ENCODE measurements at regions not wholly inside any gene's neighbourhood (a gene's known extent, or its start where the extent isn't known, plus 50 kb on each side); places are given as distances from the start of the nearest gene placed in this dataset.

- no peak for DNase-seq (ENCODE audit: low read depth)
Measured at GRCh38 chr16:52649870-52650269, 102.9 kb upstream of the TOX3 start.

- DNase-seq (ENCODE audit: low read depth), result no peak
Measured at GRCh38 chr16:52647588-52647987, 100.6 kb upstream of the TOX3 start.

GRCh38 chr16:52643006-52643405, 96.1 kb upstream of the TOX3 start:
- DNase-seq (ENCODE audit: low read depth), result no peak

GRCh38 chr16:52634528-52634927, 87.6 kb upstream of the TOX3 start:
- no peak for DNase-seq (ENCODE audit: low read depth)

GRCh38 chr16:52634104-52634503, 87.2 kb upstream of the TOX3 start:
- no peak for DNase-seq (ENCODE audit: low read depth)

- DNase-seq (ENCODE audit: low read depth), result no peak
Measured at GRCh38 chr16:52633230-52633629, 86.3 kb upstream of the TOX3 start.

GRCh38 chr16:52631711-52632110, 84.8 kb upstream of the TOX3 start:
- DNase-seq (ENCODE audit: low read depth), result no peak

GRCh38 chr16:52630711-52631110, 83.8 kb upstream of the TOX3 start:
- no peak for DNase-seq (ENCODE audit: low read depth)

GRCh38 chr16:52629296-52629695, 82.4 kb upstream of the TOX3 start:
- no peak for DNase-seq (ENCODE audit: low read depth)

GRCh38 chr16:52624891-52625290, 77.9 kb upstream of the TOX3 start:
- DNase-seq (ENCODE audit: low read depth), result no peak

- DNase-seq (ENCODE audit: low read depth), result no peak
Measured at GRCh38 chr16:52621651-52622050, 74.7 kb upstream of the TOX3 start.

GRCh38 chr16:52618753-52619497, 72.0 kb upstream of the TOX3 start:
- no peak for DNase-seq (ENCODE audit: low read depth)

GRCh38 chr16:52617591-52617990, 70.6 kb upstream of the TOX3 start:
- no peak for DNase-seq (ENCODE audit: low read depth)

- DNase-seq (ENCODE audit: low read depth), result no peak
Measured at GRCh38 chr16:52613508-52613907, 66.6 kb upstream of the TOX3 start.

- DNase-seq (ENCODE audit: low read depth), result no peak
Measured at GRCh38 chr16:52611817-52612673, 65.1 kb upstream of the TOX3 start.

GRCh38 chr16:52603015-52603414, 56.1 kb upstream of the TOX3 start:
- no peak for DNase-seq (ENCODE audit: low read depth)

GRCh38 chr16:52597772-52598483, 51.0 kb upstream of the TOX3 start:
- no peak for DNase-seq (ENCODE audit: low read depth)

- DNase-seq (ENCODE audit: low read depth), result no peak
Measured at GRCh38 chr16:52597073-52597771, 50.3 kb upstream of the TOX3 start.

Data from Daoy (cell line).